Activated T-cell treated with anti-CD3 and anti-CD28 coated beads, Interleukin-2, amount 50 U/mL, for 24 hours (primary cell): ENCODE measurements at regions not wholly inside any gene's neighbourhood (a gene's known extent, or its start where the extent isn't known, plus 50 kb on each side); places are given as distances from the start of the nearest gene placed in this dataset.

Source experiments
- DNase-seq: peaks from one replicate; pipeline ENCODE4 v3.0.0-alpha.2; 2020
- H3K27ac Mint-ChIP-seq: 2 replicates; pipeline ENCODE4 v1.8.0; 2020; ENCODE audit warnings: mild to moderate bottlenecking, mixed read lengths
- H3K27me3 Mint-ChIP-seq: 2 replicates; pipeline ENCODE4 v1.8.0; 2020; ENCODE audit warnings: mixed read lengths
- H3K36me3 Mint-ChIP-seq: 2 replicates; pipeline ENCODE4 v1.8.0; 2020; ENCODE audit warnings: low read depth, mixed read lengths
- H3K4me1 Mint-ChIP-seq: 2 replicates; pipeline ENCODE4 v1.8.0; 2020; ENCODE audit warnings: low read depth, mixed read lengths
- H3K4me3 Mint-ChIP-seq: 2 replicates; pipeline ENCODE4 v1.8.0; 2020; ENCODE audit warnings: mild to moderate bottlenecking, moderate library complexity, mixed read lengths
- H3K9me3 Mint-ChIP-seq: 2 replicates; pipeline ENCODE4 v1.8.0; 2020; ENCODE audit warnings: mixed read lengths

DNA sequence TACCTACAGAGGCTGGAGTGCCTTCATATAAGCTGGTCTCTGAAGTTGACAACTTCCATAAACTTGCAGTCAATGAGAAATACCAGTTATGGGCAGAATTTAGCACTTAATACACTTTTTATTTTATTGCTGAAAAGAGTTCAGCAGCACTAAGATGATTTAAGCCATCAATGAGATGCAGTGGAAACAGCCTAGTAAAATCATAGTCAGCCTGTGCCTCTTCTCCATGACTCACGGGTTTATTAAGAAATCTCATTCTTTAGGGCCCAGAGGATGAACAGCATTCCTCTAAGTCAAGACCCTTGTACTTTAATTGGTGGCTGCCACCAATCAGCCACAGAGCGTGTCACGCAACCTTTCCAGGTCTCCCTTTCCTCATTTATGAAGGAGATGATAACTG, 1357.9 kb upstream of the CELF4 start:
- Mint-ChIP-seq H3K9me3 (no peaks in the 10 kb centered on the region), H3K4me3 (no peak overlapping the region)

DNA sequence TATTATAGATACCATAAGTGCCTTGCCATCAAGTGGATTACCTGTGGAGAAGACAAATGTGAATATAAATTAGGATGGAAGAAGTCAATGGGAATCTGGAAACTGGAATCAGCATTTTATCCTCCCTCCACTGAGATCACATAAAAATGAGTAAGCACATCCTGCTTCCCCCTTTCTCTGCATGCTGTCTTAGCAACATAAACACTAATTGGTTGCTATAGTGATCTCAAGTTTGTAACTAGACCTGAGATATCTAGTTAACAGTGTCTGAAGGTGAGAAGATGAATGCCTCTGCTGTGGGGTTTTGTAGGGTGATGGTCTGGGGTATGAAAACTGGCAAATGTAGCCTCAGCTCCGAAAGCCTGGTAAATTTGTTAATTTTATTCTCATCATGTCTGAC, 1357.5 kb upstream of the CELF4 start:
- Mint-ChIP-seq H3K4me3 (no peak overlapping the region), H3K36me3 (no peaks in the 10 kb centered on the region), H3K27ac (no peak overlapping the region), H3K4me1 (peaks cover 3% of the 10 kb centered on the region), H3K9me3 (no peaks in the 10 kb centered on the region), H3K27me3 (peaks cover 10% of the 10 kb centered on the region)
- no peak for DNase-seq

More for the DNA sequence above, 1357.9 kb upstream of the CELF4 start:
- no peak overlapping the region for H3K27ac Mint-ChIP-seq
- peaks cover 3% of the 10 kb centered on the region for H3K4me1 Mint-ChIP-seq
- no peak for DNase-seq
- no peaks in the 10 kb centered on the region for H3K36me3 Mint-ChIP-seq
- H3K27me3 Mint-ChIP-seq = peaks cover 10% of the 10 kb centered on the region

DNA sequence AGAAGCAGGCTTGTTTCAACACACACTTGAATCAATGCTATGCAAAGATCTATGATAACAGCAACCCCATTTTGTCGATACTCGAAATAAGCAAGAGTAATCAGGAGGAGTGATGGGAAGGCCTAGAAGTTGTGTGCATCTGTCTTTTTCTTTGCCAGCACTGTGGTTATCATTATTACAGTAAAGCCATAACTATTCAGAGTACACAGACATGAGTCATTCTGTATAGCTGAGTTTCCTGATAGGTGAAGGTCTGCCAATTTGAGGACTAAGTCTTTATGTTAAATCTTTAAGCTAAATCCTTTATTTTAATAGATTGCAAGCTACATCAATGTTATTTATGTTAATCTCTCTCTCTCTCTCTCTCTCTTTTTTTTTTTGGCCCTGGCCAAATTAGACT, 1344.4 kb upstream of the CELF4 start:
- no peaks in the 10 kb centered on the region for H3K4me1 Mint-ChIP-seq
- no peaks in the 10 kb centered on the region for H3K36me3 Mint-ChIP-seq
- H3K4me3 Mint-ChIP-seq = no peak overlapping the region
- H3K9me3 Mint-ChIP-seq = no peaks in the 10 kb centered on the region
- no peak overlapping the region for H3K27ac Mint-ChIP-seq
- DNase-seq = no peak
- H3K27me3 Mint-ChIP-seq = peaks cover 5% of the 10 kb centered on the region

DNA sequence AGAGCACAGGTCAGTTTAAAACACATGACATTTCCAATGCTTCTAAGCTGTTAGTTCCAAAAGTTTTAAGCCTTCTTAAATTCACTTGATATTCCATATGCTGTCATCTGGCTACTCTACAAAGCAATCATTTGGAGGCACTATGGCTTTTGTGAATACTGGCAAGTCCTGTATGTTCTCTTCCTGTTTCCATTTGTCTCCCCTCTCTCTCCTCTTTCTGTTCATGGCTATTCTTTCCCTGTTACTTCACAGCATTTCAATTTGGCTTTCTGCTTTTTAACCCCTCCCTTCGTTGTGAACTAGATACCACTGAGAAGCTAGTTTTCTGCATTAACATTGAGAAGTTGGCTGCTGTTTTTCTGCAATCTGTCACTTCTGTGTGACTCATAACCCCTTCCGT, 1337.2 kb upstream of the CELF4 start:
- H3K36me3 Mint-ChIP-seq = no peaks in the 10 kb centered on the region
- H3K4me1 Mint-ChIP-seq = no peaks in the 10 kb centered on the region
- H3K27ac Mint-ChIP-seq = no peak overlapping the region
- H3K27me3 Mint-ChIP-seq = peaks cover 5% of the 10 kb centered on the region
- no peaks in the 10 kb centered on the region for H3K9me3 Mint-ChIP-seq
- H3K4me3 Mint-ChIP-seq = no peak overlapping the region
- no peak for DNase-seq

DNA sequence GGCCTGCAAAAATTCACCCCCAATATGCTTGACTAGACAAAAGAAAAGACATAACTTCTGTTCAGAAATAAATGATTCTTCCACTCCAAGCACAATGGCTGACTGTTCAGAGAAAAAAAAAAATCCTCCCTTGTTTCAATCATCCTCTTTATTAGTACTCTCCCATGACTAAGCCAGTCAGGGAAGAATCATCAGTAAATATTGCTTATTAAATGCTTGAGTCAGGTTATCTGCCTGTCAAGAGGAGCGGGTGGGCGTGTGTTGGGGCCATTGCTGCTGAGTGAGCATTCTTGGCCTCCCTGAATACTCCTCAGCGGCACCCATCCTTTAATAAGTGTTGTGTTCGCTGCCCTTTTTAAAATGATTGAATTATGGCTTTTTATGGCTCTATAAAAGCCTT, 1334.8 kb upstream of the CELF4 start:
- H3K36me3 Mint-ChIP-seq = no peaks in the 10 kb centered on the region
- no peak overlapping the region for H3K27ac Mint-ChIP-seq
- no peak overlapping the region for H3K4me3 Mint-ChIP-seq
- H3K4me1 Mint-ChIP-seq = no peaks in the 10 kb centered on the region
- H3K9me3 Mint-ChIP-seq = no peaks in the 10 kb centered on the region
- H3K27me3 Mint-ChIP-seq = no peaks in the 10 kb centered on the region
- DNase-seq = no peak

DNA sequence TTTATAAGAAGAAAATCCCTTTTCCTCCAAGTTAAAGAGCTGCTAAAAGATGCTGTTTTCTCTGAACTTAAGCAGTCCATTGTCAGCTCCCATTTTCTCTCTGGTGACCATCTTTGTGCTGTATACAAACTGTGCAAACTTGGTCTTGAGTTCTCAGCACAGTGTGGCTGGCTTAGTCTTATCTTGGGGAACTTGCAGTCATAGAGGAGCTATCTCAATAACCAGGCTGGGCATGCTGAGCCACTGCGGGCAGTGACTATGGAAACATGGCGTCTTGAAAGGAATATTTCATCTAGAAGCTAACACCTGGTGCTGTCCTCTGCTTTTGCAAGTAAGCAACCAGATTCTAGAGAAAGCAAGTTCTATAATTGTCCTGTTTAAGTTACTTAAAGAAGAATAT, 1334.4 kb upstream of the CELF4 start:
- H3K27ac Mint-ChIP-seq = no peak overlapping the region
- no peaks in the 10 kb centered on the region for H3K27me3 Mint-ChIP-seq
- H3K9me3 Mint-ChIP-seq = no peaks in the 10 kb centered on the region
- no peaks in the 10 kb centered on the region for H3K36me3 Mint-ChIP-seq
- H3K4me1 Mint-ChIP-seq = no peaks in the 10 kb centered on the region
- no peak overlapping the region for H3K4me3 Mint-ChIP-seq
- DNase-seq = no peak

DNA sequence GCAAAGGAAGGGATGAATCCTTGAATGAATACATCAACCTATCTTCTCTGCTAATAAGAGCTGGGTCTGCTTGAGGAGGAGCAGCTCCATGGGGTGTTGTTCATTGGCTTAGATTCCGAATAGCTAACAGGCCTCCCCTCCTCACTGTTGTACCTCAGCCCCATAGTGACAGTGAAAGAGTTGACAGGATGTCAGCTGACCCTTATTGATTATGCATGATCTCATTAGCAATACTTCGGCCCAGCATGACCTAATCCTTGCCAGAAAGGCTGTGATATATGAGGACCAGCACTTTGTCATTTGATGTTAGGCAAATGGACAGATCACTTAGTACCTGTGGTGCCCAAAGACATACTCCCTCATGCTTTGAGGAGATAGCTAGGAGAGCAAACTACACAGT, 1333.7 kb upstream of the CELF4 start:
- H3K27ac Mint-ChIP-seq = no peak overlapping the region
- no peaks in the 10 kb centered on the region for H3K36me3 Mint-ChIP-seq
- no peaks in the 10 kb centered on the region for H3K4me1 Mint-ChIP-seq
- no peak for DNase-seq
- H3K9me3 Mint-ChIP-seq = no peaks in the 10 kb centered on the region
- no peak overlapping the region for H3K4me3 Mint-ChIP-seq
- no peaks in the 10 kb centered on the region for H3K27me3 Mint-ChIP-seq

DNA sequence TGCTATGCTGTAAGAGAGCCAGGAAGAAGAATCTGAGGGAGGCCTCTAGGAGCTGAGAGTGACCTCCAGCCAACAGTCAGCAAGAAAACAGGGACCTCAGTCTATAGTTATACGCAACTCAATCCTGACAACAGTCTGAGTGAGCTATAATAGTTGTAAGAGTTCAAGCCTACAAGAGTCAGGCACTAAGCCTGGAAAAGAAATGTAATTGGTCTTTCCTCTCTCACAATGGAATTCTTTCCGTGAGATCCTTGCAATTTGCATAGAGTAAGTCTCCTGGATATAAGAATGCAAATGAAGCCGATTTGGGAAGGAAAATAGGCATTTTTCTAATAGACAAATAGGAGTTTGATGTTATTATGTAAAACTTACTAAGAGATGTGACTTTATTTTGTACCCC, 1332.6 kb upstream of the CELF4 start:
- Mint-ChIP-seq H3K4me1 (no peaks in the 10 kb centered on the region), H3K27me3 (peaks cover 4% of the 10 kb centered on the region)

DNA sequence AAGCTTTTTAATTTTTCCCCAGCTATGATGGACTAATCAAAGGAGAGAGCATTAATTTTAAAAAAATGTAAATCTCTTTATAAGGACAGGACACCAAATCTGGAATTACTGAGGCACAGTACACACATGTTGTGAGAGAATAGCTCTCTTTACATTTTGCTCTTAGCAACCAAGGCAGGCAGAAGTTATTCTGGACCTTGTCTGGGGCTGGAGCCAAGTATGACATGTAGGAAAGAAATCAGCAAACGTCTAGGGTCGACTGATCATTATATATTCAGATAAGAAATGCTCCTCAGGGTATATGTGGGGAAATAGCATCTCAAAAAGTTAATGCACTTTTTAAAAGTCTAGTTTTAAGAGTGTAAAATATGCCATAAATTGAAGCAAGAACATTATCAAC, 1330.0 kb upstream of the CELF4 start:
- H3K27me3 Mint-ChIP-seq = peaks cover 4% of the 10 kb centered on the region
- H3K9me3 Mint-ChIP-seq = no peaks in the 10 kb centered on the region
- no peak overlapping the region for H3K27ac Mint-ChIP-seq
- DNase-seq = no peak
- no peak overlapping the region for H3K4me3 Mint-ChIP-seq
- H3K36me3 Mint-ChIP-seq = no peaks in the 10 kb centered on the region
- no peaks in the 10 kb centered on the region for H3K4me1 Mint-ChIP-seq

More for the DNA sequence above, 1332.6 kb upstream of the CELF4 start:
- H3K9me3 Mint-ChIP-seq = no peaks in the 10 kb centered on the region
- DNase-seq = no peak
- H3K4me3 Mint-ChIP-seq = no peak overlapping the region
- H3K36me3 Mint-ChIP-seq = no peaks in the 10 kb centered on the region
- H3K27ac Mint-ChIP-seq = no peak overlapping the region

DNA sequence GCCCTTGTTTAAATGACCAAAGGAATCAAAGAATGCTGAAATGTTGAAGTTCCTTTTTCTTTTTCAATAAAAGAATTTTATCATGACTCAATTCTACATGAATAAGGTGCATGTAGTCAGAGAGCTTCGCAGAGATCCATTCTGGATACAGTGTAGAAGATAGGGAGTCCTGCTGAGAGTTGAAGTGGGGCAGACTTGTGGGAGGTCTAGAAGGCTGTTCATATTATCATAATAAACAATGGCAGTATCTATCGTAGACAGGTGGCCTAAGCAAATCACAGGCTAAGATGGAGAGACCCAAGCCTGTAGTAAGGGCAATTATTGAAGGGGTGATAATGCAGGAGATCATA, 1322.0 kb upstream of the CELF4 start:
- no peaks in the 10 kb centered on the region for H3K27me3 Mint-ChIP-seq
- H3K27ac Mint-ChIP-seq = no peak overlapping the region
- no peak for DNase-seq
- no peaks in the 10 kb centered on the region for H3K36me3 Mint-ChIP-seq
- H3K9me3 Mint-ChIP-seq = no peaks in the 10 kb centered on the region
- H3K4me1 Mint-ChIP-seq = no peaks in the 10 kb centered on the region
- H3K4me3 Mint-ChIP-seq = no peak overlapping the region

DNA sequence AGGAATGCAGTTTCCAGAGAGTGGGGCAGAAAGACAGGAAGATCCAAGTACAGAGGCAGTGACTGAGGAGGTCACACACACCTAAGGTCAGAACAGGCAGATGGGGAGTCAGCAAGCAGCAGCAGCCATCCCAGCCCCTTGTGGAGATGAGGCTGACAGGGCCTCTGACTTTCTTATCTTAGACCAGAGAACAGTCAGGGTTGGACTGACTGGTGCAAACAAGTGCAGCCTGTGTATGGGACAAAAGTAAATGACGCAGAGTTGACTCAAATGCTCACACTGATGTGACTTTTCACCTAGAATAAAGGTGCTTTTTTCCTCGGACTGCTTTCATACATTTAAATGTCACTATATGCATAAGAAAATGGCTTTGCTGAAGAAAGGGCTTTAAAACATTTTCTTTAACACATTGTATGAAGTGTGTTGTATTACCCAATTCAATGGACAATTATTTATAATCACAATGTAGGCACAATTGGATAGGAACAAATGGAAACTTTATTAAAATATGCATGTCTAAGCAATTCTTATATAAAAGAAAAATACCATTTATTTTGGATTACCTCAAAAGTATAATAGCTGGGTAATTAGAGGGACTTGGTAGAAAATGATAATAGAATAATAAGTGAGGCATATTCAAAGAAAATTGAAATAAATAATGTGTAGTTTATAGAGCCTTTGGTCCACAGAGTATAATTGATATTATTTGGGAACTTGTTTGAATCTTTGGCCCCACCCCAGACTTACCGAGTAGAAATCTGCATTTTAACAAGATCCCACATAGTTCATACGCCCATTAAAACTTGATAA, 1321.5 kb upstream of the CELF4 start:
- no peak for DNase-seq
- Mint-ChIP-seq H3K9me3 (no peaks in the 10 kb centered on the region), H3K27ac (no peak overlapping the region), H3K27me3 (no peaks in the 10 kb centered on the region), H3K4me1 (no peaks in the 10 kb centered on the region), H3K4me3 (no peak overlapping the region), H3K36me3 (no peaks in the 10 kb centered on the region)

DNA sequence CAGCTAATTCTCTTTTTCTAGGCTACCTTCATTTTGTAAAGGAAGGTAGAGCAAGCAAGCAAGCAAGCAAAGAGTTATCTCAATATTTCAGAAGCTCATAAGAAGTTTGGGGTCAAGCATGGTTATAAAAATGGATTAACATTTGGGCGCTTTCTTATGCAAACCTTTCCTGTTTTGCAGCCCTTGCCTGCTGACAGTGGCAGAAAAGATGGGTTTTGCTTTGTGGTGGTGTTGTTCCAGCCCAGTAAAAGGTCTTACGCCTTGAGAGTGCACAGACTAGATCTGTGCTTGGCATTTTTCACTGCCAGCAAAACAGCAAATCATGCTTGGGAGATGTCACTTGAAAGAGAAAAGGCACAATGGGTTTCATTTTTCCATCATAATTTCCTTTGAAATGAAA, 1320.6 kb upstream of the CELF4 start:
- Mint-ChIP-seq H3K27me3 (no peaks in the 10 kb centered on the region), H3K4me3 (no peak overlapping the region), H3K27ac (no peak overlapping the region), H3K36me3 (no peaks in the 10 kb centered on the region), H3K9me3 (peaks cover 3% of the 10 kb centered on the region), H3K4me1 (no peaks in the 10 kb centered on the region)
- no peak for DNase-seq

DNA sequence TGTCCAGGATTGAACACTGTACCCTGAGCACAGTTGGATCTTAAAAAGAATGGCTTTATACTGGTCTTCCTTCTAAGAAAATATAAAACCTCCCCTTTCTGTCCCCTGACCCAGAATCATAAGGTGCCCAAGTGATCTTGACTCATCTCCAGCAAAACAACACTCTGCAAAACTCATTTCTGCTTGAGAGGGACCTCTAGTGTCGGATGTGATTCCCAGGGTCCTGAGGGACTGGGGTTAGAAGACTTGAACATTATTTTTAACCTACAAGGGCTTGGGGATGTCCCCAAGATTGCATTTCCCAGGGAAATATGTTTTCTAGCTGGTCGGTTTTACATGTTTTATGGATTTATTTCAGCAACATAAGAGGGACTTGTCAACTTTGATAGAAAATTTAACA, 1318.5 kb upstream of the CELF4 start:
- Mint-ChIP-seq H3K4me1 (no peaks in the 10 kb centered on the region), H3K27me3 (no peaks in the 10 kb centered on the region), H3K36me3 (no peaks in the 10 kb centered on the region), H3K4me3 (no peak overlapping the region), H3K9me3 (peaks cover 3% of the 10 kb centered on the region), H3K27ac (no peak overlapping the region)
- no peak for DNase-seq

DNA sequence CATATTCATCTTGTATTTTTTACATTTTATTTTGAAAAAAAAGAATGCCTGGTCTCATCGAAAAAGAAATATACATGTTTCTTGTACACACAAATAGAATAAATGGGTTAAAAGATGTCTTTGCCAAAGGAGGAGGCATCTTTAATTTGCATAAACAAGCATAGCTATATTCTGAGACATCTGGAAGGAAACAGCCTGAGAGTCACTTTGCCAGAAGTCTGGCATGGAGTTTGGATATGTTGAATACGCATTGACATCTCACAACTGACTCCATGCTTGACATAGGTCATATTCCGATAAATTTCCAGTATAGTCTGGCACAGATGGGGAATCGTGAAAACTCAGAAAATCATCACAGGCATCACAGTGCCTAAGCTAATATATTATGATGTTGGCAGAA, 1317.5 kb upstream of the CELF4 start:
- no peak for DNase-seq
- no peak overlapping the region for H3K27ac Mint-ChIP-seq
- no peaks in the 10 kb centered on the region for H3K4me1 Mint-ChIP-seq
- H3K4me3 Mint-ChIP-seq = no peak overlapping the region
- no peaks in the 10 kb centered on the region for H3K36me3 Mint-ChIP-seq
- H3K27me3 Mint-ChIP-seq = no peaks in the 10 kb centered on the region
- H3K9me3 Mint-ChIP-seq = peaks cover 3% of the 10 kb centered on the region

DNA sequence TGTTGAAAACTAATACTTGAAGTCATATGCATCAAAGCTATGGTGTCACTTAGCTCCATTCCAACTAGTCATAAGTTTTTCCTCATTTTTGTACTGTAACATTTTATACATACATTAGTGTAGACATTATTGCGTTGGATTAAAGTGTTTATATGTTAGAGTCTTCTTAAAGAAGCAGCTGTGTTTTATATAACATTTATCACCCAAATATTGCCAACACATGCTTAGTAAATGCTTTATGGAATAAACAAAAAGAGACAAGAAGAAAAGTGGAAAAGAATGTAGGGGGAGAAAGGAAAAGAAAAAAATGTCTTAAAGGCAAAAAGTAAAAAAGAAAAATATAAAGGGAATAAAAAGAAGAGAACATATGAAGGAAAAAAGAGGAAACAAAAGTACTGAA, 1314.3 kb upstream of the CELF4 start:
- H3K27me3 Mint-ChIP-seq = no peaks in the 10 kb centered on the region
- H3K27ac Mint-ChIP-seq = no peak overlapping the region
- no peaks in the 10 kb centered on the region for H3K4me1 Mint-ChIP-seq
- peaks cover 3% of the 10 kb centered on the region for H3K9me3 Mint-ChIP-seq
- DNase-seq = no peak
- no peak overlapping the region for H3K4me3 Mint-ChIP-seq
- H3K36me3 Mint-ChIP-seq = no peaks in the 10 kb centered on the region

DNA sequence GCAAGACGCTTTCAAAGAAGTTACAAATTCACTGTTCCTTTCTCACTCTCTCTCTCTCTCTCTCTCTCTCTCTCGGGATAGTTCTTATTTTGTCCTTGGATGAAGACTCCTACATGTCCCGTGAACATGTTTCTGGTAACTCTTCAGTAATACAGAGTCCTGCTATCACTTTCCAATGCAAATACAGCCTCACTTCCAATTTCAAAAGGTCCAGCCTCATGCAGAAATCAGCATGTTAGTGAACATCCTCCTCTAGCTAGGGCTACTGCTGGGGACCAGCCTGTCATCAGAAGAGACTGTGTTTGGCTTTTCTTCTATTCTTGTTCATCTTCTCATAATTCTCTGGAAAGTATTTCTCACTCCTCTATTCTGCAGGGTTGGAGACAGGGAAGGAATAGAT, 1306.7 kb upstream of the CELF4 start:
- Mint-ChIP-seq H3K27ac (no peak overlapping the region), H3K4me3 (no peak overlapping the region), H3K9me3 (no peaks in the 10 kb centered on the region), H3K36me3 (no peaks in the 10 kb centered on the region), H3K4me1 (no peaks in the 10 kb centered on the region), H3K27me3 (no peaks in the 10 kb centered on the region)
- no peak for DNase-seq
